Left hindlimb (tissue), 1 donor: ENCODE measurements at regions not wholly inside any gene's neighbourhood (a gene's known extent, or its start where the extent isn't known, plus 50 kb on each side); places are given as distances from the start of the nearest gene placed in this dataset.

Experiments used
- DNase-seq: peaks from one replicate; pipeline ENCODE4 v3.0.0-alpha.2; 2018

- DNase-seq, result no peak
Measured at GRCh38 chr4:8796096-8796495, 75.5 kb downstream of the HMX1 start.

GRCh38 chr4:8795140-8795539 lies 76.5 kb downstream of the HMX1 start:
- DNase-seq, result no peak

DNA sequence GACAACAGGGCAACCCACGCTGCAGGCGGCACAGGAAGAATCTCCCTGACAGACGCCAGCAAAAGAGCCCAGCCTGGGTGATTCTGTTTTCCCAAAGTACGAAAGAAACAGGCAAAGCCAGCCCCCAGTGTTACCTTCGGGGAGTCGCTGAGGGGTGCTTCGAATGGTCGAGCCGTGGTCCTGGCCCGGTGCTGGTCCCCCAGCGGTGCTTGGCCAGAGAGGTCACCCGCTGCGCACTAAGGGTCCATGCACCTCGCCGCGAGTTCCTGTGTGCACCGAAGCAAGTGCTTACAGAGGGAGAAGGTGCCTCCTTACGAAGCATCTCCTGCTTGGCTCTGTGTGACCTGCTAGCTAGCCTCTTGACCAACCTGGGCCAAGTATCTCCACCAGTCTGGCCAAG lies 77.1 kb downstream of the HMX1 start:
- no peak for DNase-seq

DNA sequence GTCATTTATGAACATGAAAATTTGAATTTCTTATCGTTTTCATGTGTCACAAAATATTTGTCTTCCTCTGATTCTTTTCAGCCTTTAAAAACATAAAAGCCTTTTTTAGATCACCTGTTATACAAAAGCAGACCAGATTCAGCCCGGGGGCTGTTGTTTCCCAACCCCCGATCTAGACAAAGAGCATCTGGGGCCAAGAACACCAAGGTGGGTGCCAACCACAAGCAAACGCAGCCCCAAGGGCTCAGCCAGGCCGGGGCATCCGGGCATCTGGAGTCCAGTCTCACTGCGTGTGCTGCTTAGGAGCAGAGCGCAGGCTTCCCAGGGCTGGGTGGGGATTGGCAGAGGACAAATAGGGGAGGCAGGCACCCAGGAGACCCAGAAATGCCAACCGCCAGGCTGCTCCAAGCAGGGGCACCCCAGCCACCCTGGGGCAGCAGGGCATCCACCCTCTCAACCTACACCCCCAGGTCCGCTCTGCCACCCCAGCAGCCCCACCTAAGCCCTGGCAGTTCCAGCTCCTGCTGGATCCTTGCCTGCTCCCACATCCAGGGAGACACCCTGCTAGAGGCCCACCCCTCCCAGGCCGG lies 78.0 kb downstream of the HMX1 start:
- no peak for DNase-seq

DNA sequence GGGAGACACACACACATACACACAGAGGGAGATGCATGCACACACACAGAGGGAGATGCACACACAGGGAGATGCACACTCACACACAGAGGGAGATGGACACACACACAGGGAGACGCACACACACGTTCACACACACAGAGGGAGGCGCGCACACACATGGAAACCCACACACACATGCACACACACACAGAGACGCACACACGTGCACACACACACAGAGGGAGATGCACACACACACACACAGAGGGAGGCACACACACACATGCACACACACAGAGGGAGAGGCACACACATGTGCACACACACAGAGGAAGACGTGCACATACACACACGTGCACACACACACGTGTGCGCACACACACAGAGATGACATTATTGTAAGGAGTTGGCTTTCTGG lies 79.1 kb downstream of the HMX1 start:
- DNase-seq, result no peak

DNA sequence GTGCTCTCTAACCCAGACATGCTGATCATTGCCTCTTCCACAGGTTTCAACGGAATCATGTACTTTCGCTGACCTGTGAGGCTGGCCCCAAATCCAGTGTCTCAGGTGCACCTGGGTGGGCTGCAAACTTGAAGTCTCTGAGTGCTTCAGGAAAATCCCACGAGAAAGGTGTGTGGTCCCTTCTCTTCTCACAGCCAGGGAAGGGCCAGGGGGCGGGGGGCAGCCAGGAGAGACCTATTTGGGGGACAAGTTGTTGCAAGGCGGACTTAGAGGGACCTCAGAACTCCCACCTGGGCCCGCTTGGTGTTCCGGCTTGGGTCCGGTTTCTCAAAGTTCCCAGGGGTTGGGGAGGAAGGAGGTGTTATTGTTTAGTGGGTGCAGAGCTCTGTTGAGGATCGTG lies 80.0 kb downstream of the HMX1 start:
- DNase-seq, result no peak

GRCh38 chr4:8790749-8791148 lies 80.9 kb downstream of the HMX1 start:
- DNase-seq, result no peak

GRCh38 chr4:8788174-8788573 lies 83.5 kb downstream of the HMX1 start:
- DNase-seq, result no peak

GRCh38 chr4:8786166-8786565 lies 85.5 kb downstream of the HMX1 start:
- DNase-seq, result no peak

- DNase-seq, result no peak
Measured at GRCh38 chr4:8785656-8786142, 85.9 kb downstream of the HMX1 start.

DNA sequence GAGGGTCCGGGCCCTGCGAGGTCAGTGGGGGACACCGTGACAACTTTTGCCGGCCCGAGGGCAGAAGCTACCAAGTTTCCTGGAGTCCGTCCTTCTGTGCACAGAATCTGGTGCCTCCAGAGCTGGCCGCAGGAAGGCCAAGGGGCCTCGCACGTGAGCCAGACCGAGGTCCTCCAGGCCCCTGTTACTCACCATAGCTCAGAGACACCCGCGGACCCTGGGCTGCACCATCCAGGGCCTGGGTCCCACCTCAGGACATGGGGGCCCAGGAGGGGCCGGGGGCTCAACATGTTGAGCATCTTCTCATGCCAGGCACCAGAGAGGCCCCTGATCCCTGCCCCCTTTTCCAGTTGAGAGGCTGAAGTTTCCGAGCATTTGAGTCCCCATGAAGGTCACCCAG lies 87.9 kb downstream of the HMX1 start:
- DNase-seq, result no peak

GRCh38 chr4:8782135-8782534 lies 89.5 kb downstream of the HMX1 start:
- no peak for DNase-seq

DNA sequence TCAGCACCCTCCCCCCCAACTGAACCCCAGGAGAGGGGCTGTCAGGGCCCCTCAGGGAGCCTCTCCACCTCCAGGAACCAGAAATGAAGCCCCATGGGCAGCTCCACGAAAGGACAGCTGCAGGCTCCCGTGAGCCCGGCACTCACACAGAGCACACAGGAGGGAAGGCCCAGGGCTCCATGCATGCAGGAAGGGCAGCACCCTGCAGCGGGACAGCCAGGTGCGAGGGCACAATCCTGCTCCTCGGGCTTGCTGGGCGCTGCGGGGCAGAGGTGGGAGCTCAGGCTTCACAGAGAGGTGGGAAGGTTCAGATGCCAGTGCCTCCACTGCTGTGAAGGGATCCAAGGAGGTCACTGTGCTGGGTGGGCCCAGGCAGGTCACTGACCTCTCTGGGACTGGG lies 90.0 kb downstream of the HMX1 start:
- DNase-seq, result no peak

DNA sequence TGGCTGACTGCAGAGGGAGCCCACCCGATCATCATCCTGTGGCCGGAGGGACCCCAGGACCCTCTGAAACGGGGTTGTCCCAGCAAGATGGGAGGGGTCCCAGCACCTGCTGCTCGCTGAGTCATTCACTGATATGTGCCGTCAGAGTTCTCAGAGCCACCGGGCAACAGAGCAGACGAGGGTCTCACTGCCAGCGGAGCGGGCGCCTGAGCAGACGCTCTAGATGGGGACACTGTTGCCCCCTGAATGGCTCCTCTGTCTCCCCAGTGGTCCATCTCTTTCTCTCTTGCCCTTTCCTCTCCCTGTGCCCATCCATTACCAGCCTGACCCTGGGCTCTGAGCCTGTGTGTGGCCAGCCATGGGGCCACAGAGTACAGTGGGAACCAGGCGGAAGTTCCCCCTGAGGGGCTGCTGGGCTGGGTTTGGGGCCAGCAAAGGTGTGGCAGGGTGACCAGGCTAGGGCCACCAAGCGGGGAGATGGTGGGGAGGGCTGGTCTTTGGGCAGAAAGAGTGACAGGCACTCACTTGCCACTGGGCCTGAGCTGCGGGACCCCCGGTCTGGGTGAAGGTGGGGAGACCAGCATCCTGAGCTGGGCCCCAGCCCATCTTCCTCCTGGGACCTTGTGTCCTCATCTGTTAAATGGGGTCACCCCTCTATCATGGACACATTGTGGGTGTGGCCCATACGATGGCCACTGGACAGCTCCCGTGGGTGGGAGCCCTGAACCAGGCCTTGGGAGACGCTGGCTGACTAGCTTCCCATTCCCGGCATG lies 90.9 kb downstream of the HMX1 start:
- DNase-seq, result no peak

- DNase-seq, result no peak
Measured at GRCh38 chr4:8780086-8780485, 91.6 kb downstream of the HMX1 start.

GRCh38 chr4:8779490-8779932 lies 92.1 kb downstream of the HMX1 start:
- no peak for DNase-seq

DNA sequence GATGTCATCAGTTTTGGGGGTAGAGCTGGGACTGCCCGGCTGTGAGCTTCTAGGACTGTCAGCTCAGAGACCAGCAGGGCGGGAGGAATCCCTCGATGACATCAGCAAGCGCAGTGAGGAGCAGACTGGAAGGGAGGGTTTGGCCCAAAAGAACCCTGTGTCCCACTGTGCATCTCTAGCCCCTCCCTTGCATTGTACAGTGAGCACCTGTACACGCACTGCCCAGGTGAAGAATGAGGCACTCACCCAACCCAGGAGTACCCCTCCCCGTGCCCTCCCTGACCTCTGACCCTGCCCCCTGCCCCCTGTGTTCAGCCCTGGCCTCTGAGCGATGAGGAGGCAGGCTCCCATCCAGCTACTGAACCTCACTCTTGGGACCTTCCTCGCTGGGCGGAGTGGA lies 92.9 kb downstream of the HMX1 start:
- DNase-seq, result no peak

DNA sequence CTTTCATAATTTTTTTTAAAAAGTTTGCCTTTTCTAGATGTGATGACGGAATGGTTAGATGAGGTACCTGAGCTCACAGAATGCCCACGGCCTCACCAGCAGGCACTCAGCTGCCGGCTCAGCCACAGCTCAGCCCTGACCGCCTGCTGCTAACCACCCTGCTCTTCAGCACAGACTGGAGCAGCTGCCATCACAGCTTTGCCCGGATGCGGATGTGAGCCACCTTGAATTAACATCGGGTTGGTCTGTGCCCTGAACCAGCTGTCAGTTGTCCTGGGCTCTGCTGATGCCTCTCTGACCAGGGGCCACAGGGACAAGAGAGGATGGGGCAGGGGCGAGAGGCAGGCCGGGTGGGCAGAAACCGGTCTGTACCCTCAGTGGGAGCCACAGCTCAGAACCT lies 93.3 kb downstream of the HMX1 start:
- no peak for DNase-seq

DNA sequence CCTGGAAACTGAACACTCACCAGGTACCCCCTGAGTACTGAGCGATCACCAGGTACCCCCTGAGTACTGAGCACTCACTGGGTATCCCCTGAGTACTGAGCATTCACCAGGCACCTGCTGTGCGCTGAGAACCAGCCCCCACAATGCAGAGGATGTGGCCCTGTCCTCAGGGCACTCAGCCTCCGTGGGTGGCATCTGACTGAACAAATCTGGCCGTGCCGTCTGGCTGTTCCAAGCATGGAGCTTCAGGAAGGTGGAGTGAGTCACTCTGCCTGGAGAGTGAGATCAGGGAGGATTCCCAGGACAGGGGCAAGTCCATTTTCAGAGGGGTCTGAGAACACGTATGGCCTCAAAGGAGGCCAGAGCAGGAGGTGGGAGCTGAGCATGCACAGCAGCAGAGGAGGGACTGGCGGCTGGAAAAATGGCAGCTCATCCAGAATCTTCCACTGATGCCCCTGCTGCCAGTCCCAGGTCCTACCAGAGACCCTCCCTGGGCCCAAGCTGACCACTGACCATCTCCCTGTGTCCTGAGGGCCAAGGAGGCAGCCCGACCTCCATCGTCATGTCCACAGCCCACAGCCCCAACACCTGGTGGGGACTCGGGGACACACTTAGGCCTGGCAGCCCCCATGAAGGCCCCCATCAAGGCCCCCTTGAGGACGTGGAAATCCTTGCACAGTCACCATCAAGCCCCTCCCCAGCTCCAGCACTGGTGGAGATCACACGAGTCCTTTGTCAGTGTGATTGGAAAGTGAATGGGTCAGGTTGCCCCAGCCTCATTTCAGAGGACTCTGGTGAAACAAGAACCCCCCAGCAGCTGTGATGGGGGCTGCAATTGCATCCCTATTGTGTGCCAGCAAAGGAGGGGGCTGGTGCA lies 94.1 kb downstream of the HMX1 start:
- DNase-seq, result peak; percentile 3

- peak; percentile 8 for DNase-seq
Measured at GRCh38 chr4:8776366-8776765, 95.3 kb downstream of the HMX1 start.

GRCh38 chr4:8775751-8776355 lies 95.8 kb downstream of the HMX1 start:
- DNase-seq, result peak; percentile 4

- DNase-seq, result no peak
Measured at GRCh38 chr4:8775121-8775520, 96.5 kb downstream of the HMX1 start.

DNA sequence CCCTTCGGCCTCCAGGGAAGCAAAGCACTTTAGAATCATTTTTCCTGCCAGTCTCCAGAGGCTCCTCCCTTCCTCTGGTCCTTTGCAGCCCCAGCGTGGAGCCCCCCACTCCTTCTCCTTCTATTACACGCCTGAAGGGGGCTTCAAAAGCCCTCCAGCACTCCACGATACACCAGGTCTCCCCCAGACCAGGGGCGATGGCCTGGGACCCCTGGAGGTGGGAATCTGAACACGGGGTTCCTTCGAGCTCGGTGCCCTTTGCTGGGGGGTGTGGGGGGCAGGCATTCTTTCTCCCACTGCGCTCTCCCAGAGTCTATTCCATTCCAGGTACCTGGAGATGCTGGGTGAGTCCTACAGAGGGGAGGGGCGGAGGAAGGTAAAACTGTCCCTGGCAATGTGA lies 97.6 kb downstream of the HMX1 start:
- DNase-seq, result peak; percentile 16
